ENCODE measurements at regions not wholly inside any gene's neighbourhood (a gene's known extent, or its start where the extent isn't known, plus 50 kb on each side); places are given as distances from the start of the nearest gene placed in this dataset.

GRCh38 chr9:115649991-115650472 is 503.6 kb upstream of the PAPPA start:
- Histone ChIP-seq H3K4me3 (no peak overlapping the region), H3K9me3 (no peaks in the 10 kb centered on the region), H3K4me1 (no peaks in the 10 kb centered on the region), H3K27ac (peak overlapping the region in 1 of 2 experiments; percentile 24; a peak in 1 of 6 replicates), H3K4me2 (no peak overlapping the region)
- DNase-seq (ENCODE audit: low read depth in 1 of 2, low spot score in 1 of 2) (no peak), FAIRE-seq (no peak), ATAC-seq (no peak)
- ChIA-PET POLR2A (no interaction called here), CTCF (interaction anchor here (1.6 kb wide), 1 partner anchor 56 kb away, joined by 6 read pairs; no protein-coding TSS in a partner anchor)
- WGBS (ENCODE audit: missing lambda C conversion rate) = 86% methylated on average over 9 of the region's 9 CpGs
- TF ChIP-seq HES2 (IDR thresholded peaks at IDR 0.05) (no peak), JUNB (IDR thresholded peaks at IDR 0.05) (no peak), CHD2 (IDR thresholded peaks at IDR 0.05; ENCODE audit: low read length, partially characterized antibody) (no peak), HDAC2 (IDR thresholded peaks at IDR 0.05) (no peak), HOXB5 (CRISPR knock-in tag; IDR thresholded peaks at IDR 0.05) (no peak), ZNF302 (CRISPR knock-in tag; IDR thresholded peaks at IDR 0.05) (no peak), CHD4 (IDR thresholded peaks at IDR 0.05; ENCODE audit: borderline replicate concordance) (no peak), HEYL (CRISPR knock-in tag; IDR thresholded peaks at IDR 0.05) (no peak), EHF (CRISPR knock-in tag; IDR thresholded peaks at IDR 0.05) (no peak), MAX (IDR thresholded peaks at IDR 0.05) (no peak), SREBF2 (IDR thresholded peaks at IDR 0.05) (no peak), TP53 (CRISPR knock-in tag; IDR thresholded peaks at IDR 0.05) (no peak), MAZ (IDR thresholded peaks at IDR 0.05; ENCODE audit: borderline replicate concordance, low read depth, low read length) (no peak), ESRRA (IDR thresholded peaks at IDR 0.05; ENCODE audit: borderline replicate concordance, low read length) (no peak), KDM1A (IDR thresholded peaks at IDR 0.05; ENCODE audit: low read depth) (no peak), ZC3H11A (IDR thresholded peaks at IDR 0.05) (no peak), NR3C1 (IDR thresholded peaks at IDR 0.05) (no peak)

- no peak for ATAC-seq
- no peaks in the 10 kb centered on the region for H3K9me3 ChIP-seq
- no peak overlapping the region for H3K4me2 ChIP-seq
- ChIA-PET POLR2A (no interaction called here), CTCF (interaction anchor here (1.6 kb wide), 1 partner anchor 57 kb away, joined by 6 read pairs; no protein-coding TSS in a partner anchor)
- no peaks in the 10 kb centered on the region for H3K4me1 ChIP-seq
- no peak for FAIRE-seq
- H3K4me3 ChIP-seq = no peak overlapping the region
- DNase-seq (ENCODE audit: low read depth in 1 of 2, low spot score in 1 of 2) = no peak
- no peak overlapping the region for H3K27ac ChIP-seq
- TF ChIP-seq SREBF2 (IDR thresholded peaks at IDR 0.05) (no peak), CHD4 (IDR thresholded peaks at IDR 0.05; ENCODE audit: borderline replicate concordance) (no peak), RFX5 (IDR thresholded peaks at IDR 0.05) (no peak), CEBPB (IDR thresholded peaks at IDR 0.05) (no peak), SMC3 (IDR thresholded peaks at IDR 0.05) (no peak), CBX8 (IDR thresholded peaks at IDR 0.05) (no peak), NPAS2 (CRISPR knock-in tag; IDR thresholded peaks at IDR 0.05; ENCODE audit: borderline replicate concordance) (no peak), ZNF302 (CRISPR knock-in tag; IDR thresholded peaks at IDR 0.05) (no peak), USF2 (IDR thresholded peaks at IDR 0.05) (no peak), HMGXB4 (CRISPR knock-in tag; IDR thresholded peaks at IDR 0.05; ENCODE audit: borderline replicate concordance) (no peak), BHLHE40 (IDR thresholded peaks at IDR 0.05; ENCODE audit: low read depth, low read length) (no peak), MAZ (IDR thresholded peaks at IDR 0.05; ENCODE audit: borderline replicate concordance, low read depth, low read length) (no peak)
Observed at GRCh38 chr9:115650768-115651167, 502.8 kb upstream of the PAPPA start.
